Urinary bladder (tissue), 3 donors: ENCODE measurements at regions not wholly inside any gene's neighbourhood (a gene's known extent, or its start where the extent isn't known, plus 50 kb on each side); places are given as distances from the start of the nearest gene placed in this dataset.

ENCODE experiments used
- DNase-seq: peaks from one replicate; pipeline ENCODE4 v3.0.0-alpha.2; 2015; ENCODE audit errors: extremely low spot score
- H3K27ac ChIP-seq: one replicate; pipeline ENCODE4 v1.5.1; 2013; ENCODE audit warnings: low read depth, mild to moderate bottlenecking, moderate library complexity
- H3K36me3 ChIP-seq: one replicate; pipeline ENCODE4 v1.6.1; 2013; ENCODE audit warnings: mild to moderate bottlenecking, moderate library complexity; ENCODE audit not compliant: insufficient read depth
- H3K4me1 ChIP-seq: one replicate; pipeline ENCODE4 v1.6.1; 2013; ENCODE audit warnings: mild to moderate bottlenecking, moderate library complexity; ENCODE audit not compliant: insufficient read depth
- H3K4me3 ChIP-seq: one replicate; pipeline ENCODE4 v1.5.1; 2013; ENCODE audit warnings: low read depth, low read length
- WGBS: extraction: QIAGEN DNeasy Blood & Tissue Kit; methylation state at CpG from one replicate; pipeline ENCODE4 v1.1.7; 2013; 5-methylcytosine and 5-hydroxymethylcytosine counted together
- donor health status: healthy with polysubstance abuse.
- donor health status: healthy.

DNA sequence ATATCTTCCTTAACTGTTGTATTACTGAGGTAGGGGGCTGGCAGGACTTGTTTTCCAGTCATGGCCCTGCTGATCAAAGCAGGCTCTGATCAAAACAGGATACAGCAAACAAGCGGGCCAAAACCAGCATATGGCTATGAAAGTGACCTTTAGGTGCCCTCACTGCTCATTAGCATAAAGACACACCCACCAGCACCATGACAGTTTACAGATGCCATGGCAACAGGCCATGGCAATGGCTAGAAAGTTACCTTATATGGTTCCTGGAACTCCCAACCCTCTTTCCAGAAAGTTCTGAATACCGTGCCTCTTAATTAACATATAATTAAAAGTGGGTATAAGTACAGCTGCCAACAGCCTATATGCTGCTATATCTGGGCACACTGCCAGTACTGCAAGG, 551.4 kb upstream of the SGCG start:
- no peak for DNase-seq
- no peak overlapping the region for H3K27ac ChIP-seq
- WGBS, result 86% methylated on average over 2 of the region's 2 CpGs
- no peaks in the 10 kb centered on the region for H3K4me1 ChIP-seq
- no peak overlapping the region for H3K4me3 ChIP-seq
- H3K36me3 ChIP-seq, result no peaks in the 10 kb centered on the region

DNA sequence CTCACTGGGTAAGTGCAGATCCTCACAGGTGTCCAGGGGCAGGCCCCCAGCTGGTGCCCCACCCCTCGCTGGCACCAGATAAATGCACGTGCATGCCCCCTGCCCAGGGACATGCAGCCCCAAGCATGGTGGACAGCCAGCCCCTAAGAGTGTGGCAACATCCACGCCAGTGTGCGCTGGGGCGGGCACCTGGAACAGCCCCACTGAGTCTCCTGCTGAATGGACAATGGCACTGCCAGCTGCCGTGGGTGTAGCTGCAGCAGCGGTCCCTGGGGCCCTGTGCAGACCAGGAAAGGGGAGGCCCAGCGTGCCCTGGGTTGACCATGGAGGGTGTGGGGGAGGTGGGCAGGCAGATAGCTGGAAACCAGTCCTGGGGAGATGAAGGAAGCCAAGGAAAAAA, 538.7 kb upstream of the SGCG start:
- Histone ChIP-seq H3K4me3 (no peak overlapping the region), H3K4me1 (no peaks in the 10 kb centered on the region), H3K27ac (no peak overlapping the region), H3K36me3 (no peaks in the 10 kb centered on the region)
- 95% methylated on average over 8 of the region's 8 CpGs for WGBS
- DNase-seq, result no peak

DNA sequence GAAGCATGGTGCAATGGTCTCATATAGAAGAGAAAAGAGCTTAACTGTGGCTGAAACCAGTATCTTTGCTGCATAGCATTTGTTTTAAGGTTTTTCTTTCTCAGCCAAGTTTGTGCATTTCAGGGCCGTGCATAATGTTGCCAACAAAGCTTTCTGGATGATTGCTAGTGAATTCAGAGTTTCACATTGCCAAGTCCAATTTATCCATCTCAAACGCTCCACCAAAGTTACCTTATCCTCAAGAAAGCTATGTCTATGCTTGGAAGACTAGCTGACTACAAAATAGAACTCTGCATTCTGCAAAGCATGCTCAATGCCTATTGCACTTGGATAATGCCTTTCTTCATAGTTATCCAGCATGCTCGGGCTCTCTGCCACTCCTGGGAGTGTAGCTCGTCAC, 535.8 kb upstream of the SGCG start:
- no peak for DNase-seq
- H3K4me3 ChIP-seq, result no peak overlapping the region
- H3K27ac ChIP-seq, result no peak overlapping the region
- no peaks in the 10 kb centered on the region for H3K36me3 ChIP-seq
- no peaks in the 10 kb centered on the region for H3K4me1 ChIP-seq
- WGBS, result 58% methylated on average over 4 of the region's 4 CpGs

DNA sequence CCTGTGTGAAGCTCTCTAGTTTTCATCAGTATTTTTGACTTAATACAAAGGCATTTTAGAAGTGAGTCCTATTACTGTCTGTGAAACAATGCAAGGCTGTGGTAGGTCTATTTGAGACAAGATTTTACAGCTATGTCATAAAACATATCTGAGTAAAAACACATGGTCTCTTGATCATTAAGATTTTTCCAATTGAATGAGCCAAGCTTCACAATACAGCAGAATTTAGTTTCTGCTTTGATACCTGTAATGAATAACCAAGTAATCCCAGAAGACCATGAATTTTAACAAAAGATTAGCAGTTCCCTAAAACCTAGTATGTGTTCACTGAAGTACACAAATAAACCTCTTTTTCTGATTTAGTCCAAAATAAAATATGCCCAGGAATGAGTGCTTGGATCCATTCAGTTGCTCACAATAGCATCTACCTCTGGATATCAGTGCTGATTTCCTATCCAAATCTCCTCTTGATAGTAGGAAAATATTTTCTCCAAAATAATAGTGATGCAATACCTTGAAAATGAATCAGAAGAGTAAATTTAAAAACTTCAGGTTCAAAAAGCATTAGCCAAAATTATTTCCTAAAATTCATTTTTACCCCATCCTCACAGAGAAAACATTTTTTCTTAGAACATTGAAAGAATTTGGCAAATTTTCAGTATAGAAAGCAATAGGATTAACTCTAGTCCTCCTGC, 533.5 kb upstream of the SGCG start:
- Histone ChIP-seq H3K27ac (no peak overlapping the region), H3K4me3 (no peak overlapping the region), H3K4me1 (no peaks in the 10 kb centered on the region), H3K36me3 (no peaks in the 10 kb centered on the region)
- no peak for DNase-seq

DNA sequence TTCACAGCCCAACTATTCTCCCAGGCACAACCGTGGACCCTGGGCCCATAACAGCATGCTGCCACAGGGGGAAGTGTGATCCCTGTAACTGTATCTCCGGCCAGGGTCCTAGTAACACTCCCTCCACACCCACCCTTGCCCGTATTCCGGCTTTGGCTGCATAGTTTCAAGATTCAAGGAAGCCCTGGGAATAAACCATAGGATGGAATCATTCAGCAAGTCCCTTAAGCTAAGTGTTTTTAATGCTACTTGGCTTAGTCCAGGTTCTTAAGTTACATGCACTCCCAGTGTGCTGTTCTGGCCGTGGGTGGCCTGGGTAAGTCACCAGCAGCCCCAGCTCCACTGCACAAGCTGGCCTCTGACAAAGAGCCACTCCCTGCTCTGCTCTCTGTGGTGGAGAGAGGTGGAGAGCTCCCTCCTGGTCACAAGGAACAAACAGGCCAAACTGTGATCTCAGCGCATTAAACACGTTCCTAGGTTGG, 532.4 kb upstream of the SGCG start:
- no peak overlapping the region for H3K4me3 ChIP-seq
- no peak for DNase-seq
- H3K36me3 ChIP-seq, result no peaks in the 10 kb centered on the region
- no peak overlapping the region for H3K27ac ChIP-seq
- 55% methylated on average over 7 of the region's 7 CpGs for WGBS
- H3K4me1 ChIP-seq, result no peaks in the 10 kb centered on the region

DNA sequence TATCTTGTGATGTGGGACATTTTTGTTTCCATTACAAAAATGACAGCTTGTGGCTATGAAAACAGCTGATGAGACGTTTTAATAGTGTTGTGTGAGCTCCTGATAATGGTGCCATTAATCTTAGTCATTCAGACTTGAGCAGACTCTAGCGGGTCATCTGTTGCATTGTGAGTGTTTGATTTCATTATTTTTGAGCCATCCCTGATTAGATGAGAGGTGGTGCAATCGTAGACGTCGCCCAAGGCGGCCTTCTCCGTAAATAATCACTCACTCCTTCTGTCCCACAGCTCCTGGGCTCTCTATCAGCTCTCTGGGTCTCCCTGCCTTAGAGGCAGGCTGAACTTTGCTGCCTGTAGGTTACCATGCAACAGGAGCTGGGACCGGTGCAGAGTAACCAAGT, 528.0 kb upstream of the SGCG start:
- DNase-seq, result no peak
- Histone ChIP-seq H3K36me3 (no peaks in the 10 kb centered on the region), H3K27ac (no peak overlapping the region), H3K4me1 (no peaks in the 10 kb centered on the region), H3K4me3 (no peak overlapping the region)
- 71% methylated on average over 8 of the region's 8 CpGs for WGBS

DNA sequence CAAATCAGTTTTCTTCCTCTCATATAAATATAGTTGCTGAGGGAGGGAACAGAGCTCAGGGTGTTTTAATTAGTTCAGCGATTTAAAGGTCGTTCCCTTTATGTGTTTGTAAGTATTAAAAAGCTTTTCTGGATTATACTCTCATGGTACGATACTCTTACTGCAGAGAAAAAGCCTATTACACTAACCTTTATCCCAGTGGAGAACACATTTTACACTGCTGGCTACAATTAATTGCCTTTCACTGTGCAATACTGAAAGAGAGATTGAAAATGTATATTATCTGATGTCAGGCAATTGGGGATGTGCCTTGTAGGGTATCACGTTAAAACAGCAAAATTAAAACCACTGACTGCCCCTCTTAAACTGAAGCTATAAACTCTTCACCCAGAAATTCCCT, 526.9 kb upstream of the SGCG start:
- H3K27ac ChIP-seq, result no peak overlapping the region
- no peak for DNase-seq
- 61% methylated on average over 4 of the region's 4 CpGs for WGBS
- H3K4me3 ChIP-seq, result no peak overlapping the region
- no peaks in the 10 kb centered on the region for H3K36me3 ChIP-seq
- H3K4me1 ChIP-seq, result no peaks in the 10 kb centered on the region

DNA sequence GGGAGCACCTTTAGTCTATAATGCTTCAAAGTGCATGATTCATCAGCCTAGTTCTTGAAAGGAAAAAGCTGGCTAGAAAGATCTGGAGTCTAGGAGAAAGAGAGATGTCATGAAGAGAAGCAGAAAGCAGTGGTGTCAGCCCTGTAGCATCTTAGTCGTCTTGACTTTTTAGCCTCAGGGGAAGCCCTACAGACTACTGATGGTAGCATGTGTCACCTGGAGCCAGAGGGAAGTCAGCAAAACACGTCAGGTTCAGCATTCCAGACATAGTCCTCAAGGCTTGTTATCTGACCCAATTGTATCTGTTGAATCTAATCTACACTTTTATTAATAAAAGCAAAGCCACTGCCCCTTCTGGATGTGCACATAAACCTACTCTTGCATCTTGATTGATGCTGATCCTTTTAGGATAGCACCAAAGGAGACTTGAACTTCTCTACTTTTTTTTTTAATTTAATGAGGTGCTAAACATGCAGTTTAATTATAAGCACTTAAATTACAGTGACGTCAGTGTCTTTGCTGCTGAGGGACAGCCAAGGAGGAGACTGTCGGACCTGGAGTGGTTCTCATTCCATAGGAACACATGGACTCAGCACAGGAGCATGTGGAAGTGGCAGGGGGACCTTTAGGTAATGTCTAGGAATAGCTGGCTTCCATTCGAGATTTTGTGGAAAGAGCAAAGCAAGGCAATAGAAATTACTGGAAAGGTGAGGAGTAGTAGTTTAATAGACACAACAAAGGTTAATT, 525.5 kb upstream of the SGCG start:
- Histone ChIP-seq H3K4me3 (no peak overlapping the region), H3K4me1 (no peaks in the 10 kb centered on the region), H3K36me3 (no peaks in the 10 kb centered on the region), H3K27ac (no peak overlapping the region)
- no peak for DNase-seq
- 64% methylated on average over 5 of the region's 5 CpGs for WGBS

DNA sequence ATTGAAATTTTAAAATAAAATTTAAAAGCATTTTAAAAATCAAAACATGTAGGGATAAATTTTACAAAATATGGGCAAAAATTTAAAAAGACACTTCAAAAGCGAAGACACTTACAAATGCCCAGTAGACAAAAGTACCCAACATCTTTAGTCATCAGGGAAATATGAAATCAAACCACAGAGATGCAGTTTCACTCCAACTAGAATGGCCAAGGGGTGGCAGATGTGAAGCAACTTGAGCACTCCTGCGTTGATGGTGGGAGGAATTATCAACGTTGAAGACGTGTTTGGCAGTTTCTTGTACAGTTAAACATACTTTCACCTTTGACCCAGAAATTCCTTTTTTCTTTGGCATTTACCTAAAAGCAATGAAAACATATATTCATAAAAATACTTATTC, 518.0 kb upstream of the SGCG start:
- no peaks in the 10 kb centered on the region for H3K4me1 ChIP-seq
- no peak overlapping the region for H3K27ac ChIP-seq
- 77% methylated on average over 4 of the region's 4 CpGs for WGBS
- DNase-seq, result no peak
- no peaks in the 10 kb centered on the region for H3K36me3 ChIP-seq
- H3K4me3 ChIP-seq, result no peak overlapping the region

DNA sequence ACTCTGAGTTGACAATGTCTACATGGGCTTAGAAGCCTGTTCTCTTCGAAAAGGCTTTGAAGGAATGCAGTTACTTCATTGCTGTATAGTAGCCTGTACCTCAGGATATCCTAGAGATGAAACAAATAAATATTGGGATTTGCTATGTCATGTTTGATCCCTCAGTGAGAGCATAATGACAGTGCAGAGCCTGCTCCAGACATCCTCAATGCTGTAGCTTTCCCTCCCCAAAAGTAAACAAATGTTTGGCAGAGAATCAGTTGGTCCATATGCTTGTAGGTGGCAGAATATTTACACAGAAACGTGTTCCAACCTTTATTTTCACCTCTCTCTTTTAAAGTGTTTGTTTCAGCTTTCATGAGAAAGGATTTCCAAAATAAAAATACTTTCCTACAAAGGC, 515.3 kb upstream of the SGCG start:
- H3K27ac ChIP-seq, result no peak overlapping the region
- H3K4me3 ChIP-seq, result no peak overlapping the region
- no peak for DNase-seq
- 22% methylated on average over 2 of the region's 2 CpGs for WGBS
- no peaks in the 10 kb centered on the region for H3K4me1 ChIP-seq
- H3K36me3 ChIP-seq, result no peaks in the 10 kb centered on the region

DNA sequence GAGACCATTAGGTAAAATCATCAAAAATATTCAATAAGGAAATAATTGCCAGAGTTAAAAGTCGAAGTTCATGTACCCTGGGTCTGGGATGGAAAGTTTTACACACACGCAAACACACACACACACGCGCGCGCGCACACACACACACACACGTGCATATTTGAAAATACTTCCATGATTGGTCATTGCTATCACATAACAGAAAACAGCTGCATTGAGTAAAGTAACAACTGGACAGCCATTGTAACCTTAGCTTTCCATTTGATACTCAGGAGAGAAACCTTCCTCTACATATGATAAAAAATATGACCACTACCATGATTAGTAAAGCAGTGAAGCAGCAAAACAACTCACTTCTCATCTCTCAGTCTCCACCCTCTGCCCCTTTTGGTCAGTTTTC, 490.0 kb upstream of the SGCG start:
- no peak for DNase-seq
- no peak overlapping the region for H3K27ac ChIP-seq
- no peaks in the 10 kb centered on the region for H3K4me1 ChIP-seq
- H3K36me3 ChIP-seq, result no peaks in the 10 kb centered on the region
- no peak overlapping the region for H3K4me3 ChIP-seq
- 80% methylated on average over 8 of the region's 8 CpGs for WGBS

DNA sequence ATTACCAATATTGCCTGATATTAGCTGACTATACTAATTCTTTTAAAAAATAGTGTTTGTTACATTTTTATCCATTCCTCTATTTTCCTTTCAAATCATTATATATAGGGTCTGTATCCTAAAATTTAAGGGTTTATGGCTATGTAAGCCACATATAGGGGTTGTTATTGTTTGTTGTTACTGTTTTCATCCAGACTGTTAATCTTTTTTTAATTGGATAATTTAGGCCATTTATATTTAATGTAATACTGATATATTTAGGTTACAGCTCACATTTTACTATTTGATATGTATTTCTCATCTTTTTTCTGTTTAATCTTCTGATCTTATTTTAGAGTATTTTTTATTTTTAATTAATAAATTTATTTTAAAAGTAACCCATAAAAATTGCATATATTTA, 487.1 kb upstream of the SGCG start:
- Histone ChIP-seq H3K36me3 (no peaks in the 10 kb centered on the region), H3K4me3 (no peak overlapping the region), H3K4me1 (no peaks in the 10 kb centered on the region), H3K27ac (no peak overlapping the region)
- no peak for DNase-seq

DNA sequence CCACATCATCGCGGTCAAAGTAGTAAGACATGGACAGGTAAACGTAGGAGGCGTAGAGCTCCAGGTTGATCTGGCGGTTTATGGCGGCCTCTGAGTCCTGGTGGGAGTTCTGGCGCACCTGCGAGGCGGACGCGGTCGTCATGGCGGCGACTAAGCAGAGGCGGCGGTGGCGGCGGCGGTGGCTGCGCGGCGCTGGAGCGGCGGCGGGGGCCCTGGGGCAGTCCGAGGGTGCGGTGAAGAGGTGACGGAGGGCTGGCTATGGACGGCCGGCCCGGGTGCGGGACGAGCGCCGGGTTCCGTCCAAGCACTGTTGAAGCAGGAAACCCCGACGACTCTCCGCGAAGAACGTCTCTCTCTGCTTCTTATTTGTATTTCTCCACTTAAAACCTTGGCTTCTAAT, 484.3 kb upstream of the SGCG start:
- Histone ChIP-seq H3K4me3 (no peak overlapping the region), H3K36me3 (no peaks in the 10 kb centered on the region), H3K27ac (no peak overlapping the region), H3K4me1 (no peaks in the 10 kb centered on the region)
- WGBS, result 83% methylated on average over 41 of the region's 41 CpGs
- DNase-seq, result no peak

DNA sequence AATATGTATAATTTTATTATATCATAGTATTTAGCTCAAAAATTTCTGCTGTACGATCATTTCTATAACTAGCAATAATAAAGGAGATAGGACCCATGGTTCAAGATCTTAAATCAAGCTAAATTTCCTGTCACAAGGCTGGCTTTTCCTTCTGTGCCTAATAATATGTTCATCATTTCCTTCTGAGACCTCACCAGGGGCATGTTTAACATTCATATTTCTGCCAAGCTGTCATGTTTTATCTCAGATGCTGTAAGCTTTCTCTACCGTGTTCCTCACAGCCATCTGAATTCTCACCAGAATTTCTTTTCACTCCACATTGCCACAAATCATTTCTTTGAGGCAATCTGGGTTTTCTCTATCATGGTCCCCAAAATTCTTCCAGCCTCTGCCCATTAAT, 482.3 kb upstream of the SGCG start:
- Histone ChIP-seq H3K27ac (no peak overlapping the region), H3K4me1 (no peaks in the 10 kb centered on the region), H3K36me3 (no peaks in the 10 kb centered on the region), H3K4me3 (no peak overlapping the region)
- 49% methylated on average over 2 of the region's 2 CpGs for WGBS
- DNase-seq, result no peak
